Endothelial cell (in vitro differentiated cells): ENCODE measurements at regions not wholly inside any gene's neighbourhood (a gene's known extent, or its start where the extent isn't known, plus 50 kb on each side); places are given as distances from the start of the nearest gene placed in this dataset.
A peak's percentile ranks its signal among the peaks of the same experiment; 100 is the strongest.

Experiments used
- DNase-seq: peaks from one replicate; pipeline ENCODE4 v3.0.0; 2021; ENCODE audit warnings: low spot score
- H3K27ac Mint-ChIP-seq: one replicate; pipeline ENCODE4 v1.8.0; 2021; ENCODE audit warnings: mixed read lengths, inconsistent platforms; ENCODE audit not compliant: unreplicated experiment
- H3K27me3 Mint-ChIP-seq: one replicate; pipeline ENCODE4 v1.8.0; 2021; ENCODE audit warnings: mild to moderate bottlenecking, moderate library complexity, mixed read lengths, inconsistent platforms; ENCODE audit not compliant: unreplicated experiment
- H3K36me3 Mint-ChIP-seq: one replicate; pipeline ENCODE4 v1.8.0; 2021; ENCODE audit warnings: mild to moderate bottlenecking, low read depth, mixed read lengths, inconsistent platforms; ENCODE audit not compliant: unreplicated experiment
- H3K4me1 Mint-ChIP-seq: one replicate; pipeline ENCODE4 v1.8.0; 2021; ENCODE audit warnings: mild to moderate bottlenecking, mixed read lengths, inconsistent platforms; ENCODE audit not compliant: unreplicated experiment
- H3K4me3 Mint-ChIP-seq: one replicate; pipeline ENCODE4 v1.8.0; 2021; ENCODE audit warnings: mild to moderate bottlenecking, mixed read lengths, inconsistent platforms; ENCODE audit not compliant: unreplicated experiment
- H3K9me3 Mint-ChIP-seq: one replicate; pipeline ENCODE4 v1.8.0; 2021; ENCODE audit warnings: mixed read lengths, inconsistent platforms; ENCODE audit not compliant: unreplicated experiment
- CTCF ChIP-seq: fragments of 200-600 bp; sonication (generic); IDR thresholded peaks from one replicate; pipeline ENCODE4 v1.5.0; 2021; ENCODE audit warnings: antibody characterized with exemption; ENCODE audit not compliant: unreplicated experiment

- no peak for DNase-seq
- TF ChIP-seq CTCF, result no peak
- no peak overlapping the region for H3K4me3 Mint-ChIP-seq
- H3K36me3 Mint-ChIP-seq, result no peaks in the 10 kb centered on the region
- H3K4me1 Mint-ChIP-seq, result peaks cover 6% of the 10 kb centered on the region
- H3K9me3 Mint-ChIP-seq, result no peaks in the 10 kb centered on the region
- no peak overlapping the region for H3K27ac Mint-ChIP-seq
- H3K27me3 Mint-ChIP-seq, result no peaks in the 10 kb centered on the region
These were observed 303.2 kb upstream of the FAM78B start for GRCh38 chr1:166470014-166470413.

DNA sequence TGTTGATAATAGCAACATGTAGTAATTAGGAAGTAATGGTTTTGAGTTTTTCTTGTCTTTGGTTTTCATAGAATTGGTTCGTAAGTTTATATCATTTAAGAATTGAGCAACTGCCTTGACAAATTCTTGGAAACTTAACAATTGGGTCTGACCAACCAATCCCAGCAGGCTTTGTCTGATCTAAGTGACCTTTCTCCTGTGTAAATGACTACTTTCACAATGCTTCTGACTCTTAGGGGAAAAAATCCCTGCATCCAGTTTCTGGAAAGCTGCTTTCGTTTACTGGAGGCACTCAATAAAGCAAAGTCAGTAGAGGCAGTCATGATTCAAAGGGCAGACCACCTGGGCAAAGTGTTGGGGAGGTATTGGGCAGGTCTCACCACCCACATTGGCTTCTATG is 303.6 kb upstream of the FAM78B start:
- TF ChIP-seq CTCF, result no peak

GRCh38 chr1:166471359-166471758 is 304.6 kb upstream of the FAM78B start:
- DNase-seq, result no peak
- TF ChIP-seq CTCF, result no peak
- Mint-ChIP-seq H3K9me3 (no peaks in the 10 kb centered on the region), H3K4me1 (peaks cover 6% of the 10 kb centered on the region), H3K27me3 (no peaks in the 10 kb centered on the region), H3K36me3 (no peaks in the 10 kb centered on the region), H3K27ac (no peak overlapping the region), H3K4me3 (no peak overlapping the region)

More for the DNA sequence above, 303.6 kb upstream of the FAM78B start:
- Mint-ChIP-seq H3K27me3 (no peaks in the 10 kb centered on the region), H3K4me3 (no peak overlapping the region), H3K4me1 (peaks cover 6% of the 10 kb centered on the region), H3K36me3 (no peaks in the 10 kb centered on the region), H3K27ac (no peak overlapping the region), H3K9me3 (no peaks in the 10 kb centered on the region)
- DNase-seq, result no peak

DNA sequence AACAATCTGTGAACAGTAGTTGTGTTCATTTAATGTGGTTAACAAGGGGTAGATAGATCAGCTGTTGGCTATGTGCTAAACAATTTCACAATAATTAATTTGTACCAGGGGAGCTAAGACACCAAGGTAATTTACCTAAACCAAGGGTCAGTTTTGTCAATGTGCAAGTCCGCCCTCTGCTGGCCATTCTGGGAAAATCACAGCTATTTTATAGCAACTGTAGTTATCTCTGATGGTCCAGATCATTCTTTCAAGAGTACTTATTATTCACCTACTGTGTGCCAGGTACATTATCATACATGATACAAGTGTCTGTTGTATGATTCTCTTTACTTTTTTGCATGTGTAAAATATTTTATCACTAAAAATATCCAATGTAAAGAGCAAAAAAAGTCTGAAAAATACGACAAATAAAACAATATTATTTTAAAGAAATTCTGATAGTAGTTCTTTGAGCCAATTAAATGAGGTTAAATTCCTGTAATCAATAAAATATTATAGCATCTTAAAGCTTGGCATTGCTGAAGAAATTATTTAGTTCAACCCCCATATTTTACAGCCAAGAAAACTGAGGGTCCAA is 312.3 kb upstream of the FAM78B start:
- no peaks in the 10 kb centered on the region for H3K27me3 Mint-ChIP-seq
- H3K4me3 Mint-ChIP-seq, result no peak overlapping the region
- peak; percentile 57 for DNase-seq
- no peaks in the 10 kb centered on the region for H3K4me1 Mint-ChIP-seq
- no peaks in the 10 kb centered on the region for H3K36me3 Mint-ChIP-seq
- TF ChIP-seq CTCF, result peak; percentile 98
- no peaks in the 10 kb centered on the region for H3K9me3 Mint-ChIP-seq
- no peak overlapping the region for H3K27ac Mint-ChIP-seq

DNA sequence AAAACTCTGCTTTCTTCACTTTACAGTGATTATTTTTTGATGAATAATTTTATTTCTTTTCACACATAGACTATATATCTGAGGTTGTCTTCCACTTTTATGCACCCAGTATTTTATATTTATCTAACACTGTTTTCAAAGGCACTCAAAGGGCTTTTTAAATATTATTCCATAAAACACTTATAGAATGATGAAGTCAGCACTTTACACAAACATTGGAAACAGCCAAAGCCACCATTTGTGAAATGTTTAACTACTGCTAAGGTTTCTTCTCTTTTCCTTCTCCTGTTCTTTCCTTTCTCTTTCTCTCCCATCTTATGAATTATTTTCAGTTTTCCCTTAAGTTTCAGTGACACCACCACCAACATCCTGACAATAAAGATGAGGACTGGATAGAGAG is 317.7 kb upstream of the FAM78B start:
- TF ChIP-seq CTCF, result no peak
- no peak overlapping the region for H3K27ac Mint-ChIP-seq
- no peaks in the 10 kb centered on the region for H3K9me3 Mint-ChIP-seq
- H3K4me3 Mint-ChIP-seq, result no peak overlapping the region
- DNase-seq, result no peak
- no peaks in the 10 kb centered on the region for H3K27me3 Mint-ChIP-seq
- H3K4me1 Mint-ChIP-seq, result no peaks in the 10 kb centered on the region
- H3K36me3 Mint-ChIP-seq, result no peaks in the 10 kb centered on the region
